ENCODE measurements at regions not wholly inside any gene's neighbourhood (a gene's known extent, or its start where the extent isn't known, plus 50 kb on each side); places are given as distances from the start of the nearest gene placed in this dataset.

- Histone ChIP-seq H3K9me3 (ENCODE audit: control insufficient read depth, low read length) (no peaks in the 10 kb centered on the region), H3K79me2 (no peaks in the 10 kb centered on the region), H2AFZ (no peak overlapping the region), H3K27me3 (ENCODE audit: control insufficient read depth, insufficient read depth, low read length) (no peaks in the 10 kb centered on the region), H3K4me3 (ENCODE audit: low read depth, low read length) (no peak overlapping the region), H3K9ac (no peak overlapping the region), H3K36me3 (ENCODE audit: control insufficient read depth, insufficient read depth, low read length) (no peaks in the 10 kb centered on the region), H3K4me2 (ENCODE audit: low read length) (no peak overlapping the region), H3K4me1 (no peaks in the 10 kb centered on the region), H3K27ac (no peak overlapping the region)
- TF ChIP-seq CTCF (IDR thresholded peaks at IDR 0.05): no peak
Measured at GRCh38 chr2:7969756-7970515, 711.9 kb upstream of the ID2 start.

GRCh38 chr2:7971248-7971647 lies 710.6 kb upstream of the ID2 start:
- H3K4me1 ChIP-seq: no peaks in the 10 kb centered on the region
- no peaks in the 10 kb centered on the region for H3K27me3 ChIP-seq (ENCODE audit: control insufficient read depth, insufficient read depth, low read length)
- no peaks in the 10 kb centered on the region for H3K36me3 ChIP-seq (ENCODE audit: control insufficient read depth, insufficient read depth, low read length)
- no peak overlapping the region for H3K27ac ChIP-seq
- H3K4me3 ChIP-seq (ENCODE audit: low read depth, low read length): no peak overlapping the region
- no peaks in the 10 kb centered on the region for H3K79me2 ChIP-seq
- H3K4me2 ChIP-seq (ENCODE audit: low read length): no peak overlapping the region
- H3K9me3 ChIP-seq (ENCODE audit: control insufficient read depth, low read length): no peaks in the 10 kb centered on the region
- no peak overlapping the region for H3K9ac ChIP-seq
- no peak for TF ChIP-seq CTCF (IDR thresholded peaks at IDR 0.05)
- H2AFZ ChIP-seq: no peak overlapping the region

GRCh38 chr2:7971841-7972240 lies 710.0 kb upstream of the ID2 start:
- Histone ChIP-seq H3K9me3 (ENCODE audit: control insufficient read depth, low read length) (no peaks in the 10 kb centered on the region), H3K4me2 (ENCODE audit: low read length) (no peak overlapping the region), H3K4me1 (no peaks in the 10 kb centered on the region), H3K36me3 (ENCODE audit: control insufficient read depth, insufficient read depth, low read length) (no peaks in the 10 kb centered on the region), H3K4me3 (ENCODE audit: low read depth, low read length) (no peak overlapping the region), H2AFZ (no peak overlapping the region), H3K79me2 (no peaks in the 10 kb centered on the region), H3K27me3 (ENCODE audit: control insufficient read depth, insufficient read depth, low read length) (no peaks in the 10 kb centered on the region), H3K9ac (no peak overlapping the region), H3K27ac (no peak overlapping the region)
- no peak for TF ChIP-seq CTCF (IDR thresholded peaks at IDR 0.05)

- H3K79me2 ChIP-seq: no peaks in the 10 kb centered on the region
- no peak overlapping the region for H3K4me2 ChIP-seq (ENCODE audit: low read length)
- H3K4me1 ChIP-seq: no peaks in the 10 kb centered on the region
- no peak overlapping the region for H2AFZ ChIP-seq
- no peak overlapping the region for H3K4me3 ChIP-seq (ENCODE audit: low read depth, low read length)
- no peaks in the 10 kb centered on the region for H3K27me3 ChIP-seq (ENCODE audit: control insufficient read depth, insufficient read depth, low read length)
- H3K9me3 ChIP-seq (ENCODE audit: control insufficient read depth, low read length): no peaks in the 10 kb centered on the region
- no peaks in the 10 kb centered on the region for H3K36me3 ChIP-seq (ENCODE audit: control insufficient read depth, insufficient read depth, low read length)
- TF ChIP-seq CTCF (IDR thresholded peaks at IDR 0.05): no peak
- H3K27ac ChIP-seq: no peak overlapping the region
- no peak overlapping the region for H3K9ac ChIP-seq
Measured at GRCh38 chr2:7972670-7973069, 709.2 kb upstream of the ID2 start.

Measured in parathyroid adenoma (tissue), 2 donors.